AML-193 (cell line): ENCODE measurements at regions not wholly inside any gene's neighbourhood (a gene's known extent, or its start where the extent isn't known, plus 50 kb on each side); places are given as distances from the start of the nearest gene placed in this dataset.

Source experiments
- DNase-seq, 2 experiments: peaks; one replicate each; lab custom pipeline; 2025; lab: John Stamatoyannopoulos, UW

GRCh38 chr5:73266176-73266738 lies 93.3 kb downstream of the TMEM174 start:
- DNase-seq, result no peak

GRCh38 chr5:73265641-73266040 lies 92.6 kb downstream of the TMEM174 start:
- DNase-seq, result no peak

DNA sequence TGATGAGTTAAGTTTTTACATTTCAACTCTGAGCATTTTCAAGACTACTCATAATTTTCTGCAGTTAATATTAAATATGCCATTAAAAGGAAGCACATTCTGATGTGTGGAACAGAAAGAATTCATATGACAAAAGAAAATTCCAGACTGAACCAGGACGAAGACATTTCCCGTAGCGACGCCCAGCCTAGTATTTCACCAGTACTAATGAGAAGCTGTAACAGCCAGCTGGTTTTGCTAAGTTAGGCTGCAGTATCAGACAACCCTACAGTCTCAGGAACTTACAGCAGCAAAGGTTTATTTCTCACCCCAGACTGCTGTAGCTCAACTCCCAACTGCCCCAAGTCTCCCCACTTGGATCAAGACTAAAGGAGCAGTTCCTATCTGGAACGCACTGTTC lies 91.6 kb downstream of the TMEM174 start:
- no peak for DNase-seq

DNA sequence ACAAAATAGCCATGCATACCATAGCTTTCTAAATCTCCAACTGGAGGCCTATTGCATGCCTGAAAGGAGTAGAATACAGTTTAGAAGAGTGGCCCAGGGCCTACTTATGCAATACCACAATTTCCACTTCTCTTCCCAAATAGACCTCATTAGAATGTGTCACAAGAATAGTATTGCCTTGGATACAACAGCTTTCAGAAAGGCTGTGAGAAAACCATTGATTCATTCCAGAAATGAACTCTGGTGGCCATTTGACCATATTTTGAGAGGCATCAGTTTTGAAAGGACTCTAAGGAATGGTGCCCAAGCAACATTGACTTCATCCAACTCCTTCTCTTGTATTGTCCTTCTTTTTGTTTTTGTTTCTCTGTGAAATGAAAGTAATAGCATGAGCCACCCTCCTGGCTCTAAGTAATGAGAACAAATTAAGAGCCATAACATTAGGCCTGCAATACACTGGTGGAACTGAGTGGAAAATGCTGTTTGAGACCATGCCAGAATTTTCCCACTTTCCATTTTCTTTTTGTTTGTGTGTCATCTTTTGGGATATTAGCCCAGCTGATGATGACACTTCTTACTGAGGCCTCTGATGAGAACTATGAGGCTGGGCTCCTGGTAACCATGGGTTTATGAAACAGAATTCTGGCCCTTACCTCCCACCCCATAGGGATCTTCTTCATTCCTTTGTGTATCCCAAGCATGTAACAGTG lies 90.2 kb downstream of the TMEM174 start:
- DNase-seq, result no peak

GRCh38 chr5:73256862-73257261 lies 83.9 kb downstream of the TMEM174 start:
- DNase-seq, result no peak

- no peak for DNase-seq
These were observed 83.5 kb downstream of the TMEM174 start for GRCh38 chr5:73256462-73256861.

GRCh38 chr5:73256012-73256411 lies 83.0 kb downstream of the TMEM174 start:
- no peak for DNase-seq

DNA sequence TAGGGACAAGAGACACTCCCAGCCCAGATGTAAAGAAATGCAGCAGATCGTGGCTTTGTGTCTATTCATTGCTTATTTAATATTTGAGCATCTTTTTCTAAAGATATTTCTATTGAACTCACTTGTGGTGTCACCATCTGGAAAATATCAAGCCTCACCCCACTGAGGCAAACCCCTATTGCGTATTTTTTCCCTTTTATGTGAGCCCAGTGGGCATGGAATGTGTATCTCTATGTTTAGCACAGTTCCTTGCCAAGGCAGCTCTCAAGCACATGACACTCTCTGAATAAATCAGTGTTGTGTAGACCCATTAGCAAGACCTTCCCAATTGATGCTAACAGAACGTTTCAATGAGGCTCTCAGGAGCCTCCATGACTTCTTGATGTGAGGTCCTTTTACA lies 81.6 kb downstream of the TMEM174 start:
- no peak for DNase-seq

DNA sequence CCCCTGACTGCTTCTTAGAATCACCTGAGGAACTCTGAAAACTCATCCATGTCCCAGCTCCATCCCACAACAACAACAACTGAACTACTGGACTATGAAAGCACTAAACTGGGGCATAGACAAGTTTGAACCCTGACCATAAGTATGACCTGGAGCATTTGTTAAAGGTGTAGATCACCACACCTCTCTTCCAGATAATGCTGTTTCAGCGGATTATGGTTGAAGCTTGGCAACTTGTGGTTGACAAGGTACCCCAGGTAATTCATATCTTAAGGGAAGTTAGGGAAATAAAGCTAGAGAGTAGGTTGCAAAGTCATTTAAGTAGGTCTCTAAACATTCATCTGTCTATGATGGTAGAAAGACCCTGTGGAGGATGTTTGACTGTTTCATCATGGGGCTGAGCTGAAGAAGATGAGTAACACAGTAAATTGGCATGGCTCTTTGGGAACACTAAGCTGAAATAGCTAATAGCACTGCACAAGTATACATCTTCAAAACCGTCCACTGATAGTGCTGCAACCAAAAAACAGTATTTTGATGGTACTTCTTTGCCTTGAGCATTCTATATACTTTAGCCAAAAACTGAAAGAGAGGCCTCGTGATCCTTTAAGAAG lies 80.2 kb downstream of the TMEM174 start:
- no peak for DNase-seq

DNA sequence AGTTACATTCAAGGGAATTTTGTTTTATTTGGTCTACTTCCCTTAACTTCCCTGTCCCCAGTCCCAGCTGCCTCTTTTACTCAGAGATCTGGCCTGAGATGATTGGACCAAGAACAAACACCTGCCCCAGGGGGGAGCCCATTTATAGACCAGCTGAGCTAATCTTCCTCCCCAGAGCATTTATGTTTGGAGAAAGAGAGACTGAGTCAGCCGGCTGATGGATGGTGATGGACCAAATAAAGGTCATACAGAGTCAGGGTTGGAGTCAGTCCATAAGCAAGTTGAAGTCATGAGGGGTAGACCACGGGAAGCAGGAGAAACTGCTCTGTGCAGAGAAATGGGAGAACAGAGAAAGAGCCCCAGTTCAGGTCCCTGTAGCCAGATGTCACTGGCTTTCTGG lies 77.7 kb downstream of the TMEM174 start:
- DNase-seq, result no peak

- no peak for DNase-seq
These were observed 69.7 kb downstream of the TMEM174 start for GRCh38 chr5:73242735-73243134.

- DNase-seq, result no peak
These were observed 65.9 kb downstream of the TMEM174 start for GRCh38 chr5:73238873-73239272.

GRCh38 chr5:73236541-73237128 lies 63.6 kb downstream of the TMEM174 start:
- DNase-seq, result no peak

- DNase-seq, result no peak
These were observed 61.2 kb downstream of the TMEM174 start for GRCh38 chr5:73234204-73234555.

DNA sequence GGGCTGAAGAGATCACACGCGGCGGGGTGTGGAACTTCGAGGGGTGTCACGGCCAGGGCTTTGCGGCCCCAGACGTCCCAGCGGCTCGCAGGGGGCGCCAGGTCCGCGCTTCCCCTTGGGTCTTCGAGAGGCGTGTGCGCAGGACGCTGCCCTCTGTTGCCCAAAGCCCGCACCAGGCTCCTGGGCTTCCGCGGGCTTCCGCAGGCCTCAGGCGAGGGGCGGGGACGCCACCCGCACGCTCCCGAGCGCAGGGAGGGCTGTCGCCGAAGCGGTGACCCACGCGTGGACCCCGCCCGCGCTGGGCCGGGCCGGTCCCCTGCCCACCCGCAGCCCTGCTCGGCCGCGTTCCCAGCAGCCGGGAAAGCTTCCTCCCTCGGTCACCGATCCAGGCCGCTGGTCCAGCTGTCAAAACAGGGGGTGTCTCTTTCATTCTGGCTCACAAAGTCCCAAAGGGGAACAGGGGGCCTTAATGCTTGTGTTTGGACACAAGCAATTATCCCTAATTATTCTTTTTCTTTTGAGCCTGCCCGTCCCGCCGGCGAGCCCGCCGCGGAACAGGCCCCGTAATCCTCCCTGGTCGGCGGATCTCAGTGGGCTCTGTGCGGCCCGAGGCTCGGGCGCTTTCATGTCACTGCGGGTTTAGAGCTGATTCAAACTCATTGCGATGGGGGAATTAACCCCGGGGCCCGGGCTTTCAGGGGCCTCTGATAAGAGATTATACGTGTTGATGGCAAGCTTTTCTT lies 60.6 kb downstream of the TMEM174 start:
- DNase-seq, result no peak

DNA sequence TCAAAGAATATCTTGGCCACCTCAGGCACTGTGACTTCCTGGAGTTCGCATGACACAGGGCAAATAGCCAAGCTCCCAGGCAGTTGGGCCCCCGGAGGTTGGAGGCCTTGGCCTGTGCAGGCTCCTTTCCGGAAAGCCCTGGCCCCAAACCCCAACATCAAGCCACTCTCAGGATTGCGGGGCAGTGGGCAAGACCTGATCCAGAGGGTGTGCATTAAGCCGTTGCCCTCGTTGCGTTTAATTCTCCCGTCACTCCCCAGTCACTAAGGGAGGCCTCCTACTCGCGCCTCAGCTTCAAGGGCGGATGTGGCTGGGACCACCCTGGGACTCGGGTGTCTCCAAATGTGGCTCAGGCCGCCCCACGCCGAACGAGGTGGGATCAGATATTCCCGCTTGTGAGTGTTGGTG lies 60.1 kb downstream of the TMEM174 start:
- no peak for DNase-seq

GRCh38 chr5:73232266-73233041 lies 59.5 kb downstream of the TMEM174 start:
- no peak for DNase-seq

GRCh38 chr5:73231246-73231778 lies 58.3 kb downstream of the TMEM174 start:
- no peak for DNase-seq

GRCh38 chr5:73230264-73231245 lies 57.6 kb downstream of the TMEM174 start:
- DNase-seq, result no peak

DNA sequence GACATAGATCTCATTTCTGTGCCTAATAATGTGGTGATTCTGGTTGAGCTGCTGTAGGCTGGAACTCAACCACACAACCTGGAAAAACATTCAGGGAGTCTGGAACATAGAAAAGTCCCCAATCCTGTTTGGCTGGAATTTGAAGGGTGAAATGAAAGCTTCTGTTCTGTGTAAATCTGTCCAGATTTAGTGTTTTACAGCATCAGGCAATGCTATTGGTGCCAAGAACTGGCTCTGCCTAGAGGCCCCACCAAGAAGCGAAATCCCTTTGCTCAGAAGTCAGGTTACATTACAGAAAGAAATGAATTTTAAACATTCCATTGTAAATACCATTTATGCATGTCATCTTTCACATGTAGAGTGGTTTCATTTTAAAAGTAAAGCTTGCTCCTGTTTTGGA lies 56.3 kb downstream of the TMEM174 start:
- DNase-seq, result no peak
